Cardiac muscle cell (in vitro differentiated cells and primary cell): ENCODE measurements at regions not wholly inside any gene's neighbourhood (a gene's known extent, or its start where the extent isn't known, plus 50 kb on each side); places are given as distances from the start of the nearest gene placed in this dataset.
"Not testable (repeated sequence)": the region's sequence is repeated elsewhere in the genome, so short reads cannot be mapped to it uniquely, and the experiment has no call there.

ENCODE experiments used
- DNase-seq, 2 donors: peaks; one replicate each; pipeline versions ENCODE4 v3.0.0 to v3.0.0-alpha.2; 2010 to 2017; ENCODE audit warnings: low read depth in 1 of 2, low spot score in 1 of 2
- H3K27ac ChIP-seq: fragments of 200-600 bp; sonication (generic); 2 replicates; pipeline ENCODE4 v1.5.1; 2016
- H3K27me3 ChIP-seq: fragments of 200-600 bp; sonication (generic); 2 replicates; pipeline ENCODE4 v1.6.0; 2016; ENCODE audit warnings: control low read depth
- H3K36me3 ChIP-seq: fragments of 200-600 bp; sonication (generic); 2 replicates; pipeline ENCODE4 v1.5.1; 2016; ENCODE audit warnings: control low read depth
- H3K4me1 ChIP-seq: fragments of 200-600 bp; sonication (generic); 2 replicates; pipeline ENCODE4 v1.8.1; 2017; ENCODE audit warnings: low read depth, mild to moderate bottlenecking, mixed run types
- H3K4me3 ChIP-seq: fragments of 200-600 bp; sonication (generic); 2 replicates; pipeline ENCODE4 v1.5.1; 2016; ENCODE audit warnings: mild to moderate bottlenecking
- H3K9me3 ChIP-seq: fragments of 200-600 bp; sonication (generic); 2 replicates; pipeline ENCODE4 v1.5.1; 2017; ENCODE audit warnings: low read depth, mild to moderate bottlenecking, control low read depth
- TF ChIP-seq, protein P1 (sequence below): IDR thresholded peaks from 2 replicates; pipeline ENCODE4 v1.5.1; 2012; ENCODE audit warnings: low read depth, mild to moderate bottlenecking, low read length

DNA sequence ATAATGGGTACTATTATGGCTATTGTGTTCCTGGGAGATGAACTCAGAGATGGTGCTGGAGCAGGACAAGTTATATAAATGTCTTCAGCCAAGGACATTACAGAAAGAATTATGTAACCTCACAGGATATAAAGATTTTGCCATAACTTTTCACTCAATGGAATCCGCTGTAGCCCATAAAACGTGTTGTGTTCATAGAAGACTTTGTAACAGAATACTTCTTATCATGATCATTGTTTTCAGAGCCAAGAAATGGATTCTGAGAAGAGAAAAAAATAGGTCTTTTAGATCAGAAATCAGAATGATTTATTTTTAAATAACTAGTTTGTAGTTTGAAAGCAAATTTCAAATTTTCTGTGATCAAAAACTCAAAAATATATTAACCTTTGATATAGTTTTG, 441.0 kb upstream of the TENM3 start:
- H3K9me3 ChIP-seq: no peaks in the 10 kb centered on the region
- DNase-seq: no peak
- H3K27me3 ChIP-seq: no peaks in the 10 kb centered on the region
- TF ChIP-seq, protein P1, sequence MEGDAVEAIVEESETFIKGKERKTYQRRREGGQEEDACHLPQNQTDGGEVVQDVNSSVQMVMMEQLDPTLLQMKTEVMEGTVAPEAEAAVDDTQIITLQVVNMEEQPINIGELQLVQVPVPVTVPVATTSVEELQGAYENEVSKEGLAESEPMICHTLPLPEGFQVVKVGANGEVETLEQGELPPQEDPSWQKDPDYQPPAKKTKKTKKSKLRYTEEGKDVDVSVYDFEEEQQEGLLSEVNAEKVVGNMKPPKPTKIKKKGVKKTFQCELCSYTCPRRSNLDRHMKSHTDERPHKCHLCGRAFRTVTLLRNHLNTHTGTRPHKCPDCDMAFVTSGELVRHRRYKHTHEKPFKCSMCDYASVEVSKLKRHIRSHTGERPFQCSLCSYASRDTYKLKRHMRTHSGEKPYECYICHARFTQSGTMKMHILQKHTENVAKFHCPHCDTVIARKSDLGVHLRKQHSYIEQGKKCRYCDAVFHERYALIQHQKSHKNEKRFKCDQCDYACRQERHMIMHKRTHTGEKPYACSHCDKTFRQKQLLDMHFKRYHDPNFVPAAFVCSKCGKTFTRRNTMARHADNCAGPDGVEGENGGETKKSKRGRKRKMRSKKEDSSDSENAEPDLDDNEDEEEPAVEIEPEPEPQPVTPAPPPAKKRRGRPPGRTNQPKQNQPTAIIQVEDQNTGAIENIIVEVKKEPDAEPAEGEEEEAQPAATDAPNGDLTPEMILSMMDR: no peak
- H3K36me3 ChIP-seq: no peaks in the 10 kb centered on the region
- H3K4me1 ChIP-seq: no peaks in the 10 kb centered on the region
- H3K27ac ChIP-seq: no peak overlapping the region
- H3K4me3 ChIP-seq: no peak overlapping the region

DNA sequence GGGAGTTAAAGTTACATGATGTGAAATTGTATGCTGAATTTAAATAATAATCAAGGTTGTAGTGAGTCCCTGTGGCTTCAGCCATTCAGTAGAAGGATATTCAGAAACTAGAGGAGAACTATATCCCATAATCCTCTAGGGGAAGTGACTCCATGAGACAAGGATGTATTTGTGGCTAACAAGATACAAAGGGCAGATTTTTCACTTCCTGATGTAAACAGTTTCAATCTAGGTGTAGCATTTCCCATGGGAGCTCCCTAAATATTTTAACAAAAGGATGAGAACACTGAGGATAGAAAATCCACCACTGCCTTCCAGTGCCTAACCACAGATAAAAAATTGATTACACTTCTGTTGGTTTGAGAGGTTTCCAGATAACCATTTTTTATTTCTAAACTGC, 435.4 kb upstream of the TENM3 start:
- TF ChIP-seq, protein P1: no peak
- Histone ChIP-seq H3K4me1 (no peaks in the 10 kb centered on the region), H3K36me3 (no peaks in the 10 kb centered on the region), H3K4me3 (no peak overlapping the region), H3K27me3 (no peaks in the 10 kb centered on the region), H3K9me3 (no peaks in the 10 kb centered on the region), H3K27ac (no peak overlapping the region)
- DNase-seq: no peak

DNA sequence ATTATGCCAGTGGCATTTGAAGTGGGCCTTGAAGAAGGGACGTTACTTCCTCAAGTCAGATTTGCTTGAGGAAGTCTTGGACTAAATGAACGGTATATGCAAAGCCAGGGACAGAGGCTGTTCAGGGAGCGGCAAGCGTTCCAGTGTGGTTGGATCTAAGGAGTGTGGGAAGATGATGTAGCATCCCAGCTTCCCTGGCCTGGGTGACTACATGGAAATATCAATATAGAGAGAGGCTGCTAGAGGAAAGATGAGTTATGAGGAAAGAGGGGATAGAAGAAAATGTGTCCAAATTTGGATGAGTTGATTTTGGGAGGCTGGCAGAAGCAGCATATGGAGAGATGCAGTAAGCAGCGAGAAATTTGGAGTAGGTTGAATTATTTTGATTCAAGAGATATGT, 432.5 kb upstream of the TENM3 start:
- no peaks in the 10 kb centered on the region for H3K27me3 ChIP-seq
- H3K4me3 ChIP-seq: no peak overlapping the region

DNA sequence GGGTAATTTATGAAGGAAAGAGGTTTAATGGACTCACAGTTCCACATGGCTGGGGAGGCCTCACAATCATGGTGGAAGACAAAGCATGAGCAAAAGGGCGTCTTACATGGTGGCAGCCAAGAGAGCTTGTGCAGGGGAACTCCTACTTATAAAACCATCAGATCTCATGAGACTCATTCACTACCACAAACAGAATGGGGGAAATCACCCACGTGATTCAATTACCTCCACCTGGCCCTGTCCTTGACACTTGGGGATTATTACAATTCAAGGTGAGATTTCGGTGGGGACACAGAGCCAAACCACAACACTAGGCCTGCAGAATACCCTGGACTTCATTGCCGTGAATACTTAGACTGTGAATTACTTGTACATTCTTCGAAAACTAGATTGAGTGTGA, 431.7 kb upstream of the TENM3 start:
- H3K4me3 ChIP-seq, H3K4me1 ChIP-seq, H3K9me3 ChIP-seq, H3K27ac ChIP-seq, DNase-seq, H3K27me3 ChIP-seq, H3K36me3 ChIP-seq: not testable (repeated sequence)

More for the DNA sequence above, 432.5 kb upstream of the TENM3 start:
- H3K4me1 ChIP-seq: no peaks in the 10 kb centered on the region
- H3K36me3 ChIP-seq: no peaks in the 10 kb centered on the region
- TF ChIP-seq, protein P1: no peak
- no peak overlapping the region for H3K27ac ChIP-seq
- DNase-seq: no peak
- no peaks in the 10 kb centered on the region for H3K9me3 ChIP-seq

DNA sequence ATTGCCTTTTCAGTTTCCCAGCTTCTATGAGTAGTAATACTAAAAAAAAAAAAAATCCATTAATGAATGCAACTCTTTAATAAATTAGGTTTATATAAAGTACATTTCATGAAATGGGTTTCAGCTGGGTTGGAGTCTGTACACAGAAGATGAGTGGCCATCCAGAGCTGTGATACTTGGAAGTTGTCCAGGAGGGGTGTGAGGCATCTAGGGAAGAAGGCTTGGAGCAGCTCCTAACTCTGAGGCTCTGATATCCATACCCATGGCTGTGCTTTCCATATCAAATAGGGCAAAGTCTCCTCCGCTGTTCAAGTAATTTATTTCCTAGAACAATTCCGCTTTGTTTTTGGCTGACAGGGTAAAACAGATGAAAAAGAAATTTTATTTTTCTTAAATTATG, 423.3 kb upstream of the TENM3 start:
- TF ChIP-seq, protein P1: no peak
- Histone ChIP-seq H3K27me3 (no peaks in the 10 kb centered on the region), H3K4me3 (no peak overlapping the region), H3K36me3 (no peaks in the 10 kb centered on the region), H3K27ac (no peak overlapping the region), H3K9me3 (no peaks in the 10 kb centered on the region), H3K4me1 (peaks cover 37% of the 10 kb centered on the region)
- DNase-seq: peak in 1 of 2 donors; percentile 53

DNA sequence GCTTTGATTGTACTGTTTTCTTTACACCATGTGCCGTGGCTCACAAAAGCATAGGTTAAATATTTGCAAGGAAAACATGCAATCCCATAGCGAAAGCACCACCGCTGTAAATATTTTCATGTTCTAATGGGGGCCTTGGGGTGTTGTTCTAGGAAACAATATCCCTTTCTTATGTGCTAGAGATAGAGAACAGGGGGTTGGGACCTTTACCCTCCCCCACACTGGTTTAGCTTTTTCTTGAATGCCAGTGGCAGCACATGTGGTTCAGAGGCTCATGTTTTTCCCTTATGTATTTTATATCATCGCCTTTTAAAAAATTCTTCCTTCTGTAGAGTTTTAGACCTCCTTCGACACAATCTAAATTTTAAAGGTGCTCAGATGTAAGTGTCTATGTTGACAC, 422.6 kb upstream of the TENM3 start:
- TF ChIP-seq, protein P1: no peak
- H3K4me1 ChIP-seq: peaks cover 37% of the 10 kb centered on the region
- DNase-seq: no peak
- no peaks in the 10 kb centered on the region for H3K9me3 ChIP-seq
- H3K27me3 ChIP-seq: no peaks in the 10 kb centered on the region
- no peaks in the 10 kb centered on the region for H3K36me3 ChIP-seq
- H3K4me3 ChIP-seq: no peak overlapping the region
- no peak overlapping the region for H3K27ac ChIP-seq
